Stimulated activated CD8-positive, alpha-beta memory T cell treated with anti-CD3 and anti-CD28 coated beads, Interleukin-4, amount 100 ng/mL, for 1 hour (primary cell): ENCODE measurements at regions not wholly inside any gene's neighbourhood (a gene's known extent, or its start where the extent isn't known, plus 50 kb on each side); places are given as distances from the start of the nearest gene placed in this dataset.

Experiments
- DNase-seq, 2 donors: peaks; one replicate each; pipeline ENCODE4 v3.0.0-alpha.2; 2020; ENCODE audit warnings: low read depth in 2 of 2, low spot score in 1 of 2

GRCh38 chr1:14182856-14183255 lies 415.6 kb upstream of the KAZN start:
- DNase-seq, result no peak

- no peak for DNase-seq
Observed at GRCh38 chr1:14183329-14183728, 415.2 kb upstream of the KAZN start.

- DNase-seq, result no peak
Observed at GRCh38 chr1:14184454-14184853, 414.0 kb upstream of the KAZN start.

- no peak for DNase-seq
Observed at GRCh38 chr1:14189381-14189780, 409.1 kb upstream of the KAZN start.

- no peak for DNase-seq
Observed at GRCh38 chr1:14190508-14190907, 408.0 kb upstream of the KAZN start.

GRCh38 chr1:14194511-14194910 lies 404.0 kb upstream of the KAZN start:
- DNase-seq, result no peak

GRCh38 chr1:14205066-14205465 lies 393.4 kb upstream of the KAZN start:
- DNase-seq, result no peak

- DNase-seq, result no peak
Observed at GRCh38 chr1:14215151-14215550, 383.3 kb upstream of the KAZN start.

GRCh38 chr1:14217384-14217783 lies 381.1 kb upstream of the KAZN start:
- DNase-seq, result no peak

- DNase-seq, result no peak
Observed at GRCh38 chr1:14220324-14220723, 378.2 kb upstream of the KAZN start.

GRCh38 chr1:14220811-14221210 lies 377.7 kb upstream of the KAZN start:
- no peak for DNase-seq

- DNase-seq, result no peak
Observed at GRCh38 chr1:14222086-14222485, 376.4 kb upstream of the KAZN start.

GRCh38 chr1:14228677-14229076 lies 369.8 kb upstream of the KAZN start:
- DNase-seq, result no peak

GRCh38 chr1:14233510-14233909 lies 365.0 kb upstream of the KAZN start:
- no peak for DNase-seq

GRCh38 chr1:14236097-14236496 lies 362.4 kb upstream of the KAZN start:
- DNase-seq, result no peak

- no peak for DNase-seq
Observed at GRCh38 chr1:14238472-14239307, 359.8 kb upstream of the KAZN start.

GRCh38 chr1:14240265-14240664 lies 358.2 kb upstream of the KAZN start:
- no peak for DNase-seq

GRCh38 chr1:14242123-14242522 lies 356.4 kb upstream of the KAZN start:
- DNase-seq, result no peak

GRCh38 chr1:14242870-14243269 lies 355.6 kb upstream of the KAZN start:
- no peak for DNase-seq

- DNase-seq, result no peak
Observed at GRCh38 chr1:14245954-14246353, 352.5 kb upstream of the KAZN start.

- DNase-seq, result no peak
Observed at GRCh38 chr1:14246471-14246870, 352.0 kb upstream of the KAZN start.

- no peak for DNase-seq
Observed at GRCh38 chr1:14247666-14248065, 350.8 kb upstream of the KAZN start.

GRCh38 chr1:14251871-14252270 lies 346.6 kb upstream of the KAZN start:
- DNase-seq, result no peak
